Inflammatory macrophage treated with lipopolysaccharide for 4 hours (primary cell): ENCODE measurements at regions not wholly inside any gene's neighbourhood (a gene's known extent, or its start where the extent isn't known, plus 50 kb on each side); places are given as distances from the start of the nearest gene placed in this dataset.

Source experiments
- DNase-seq: peaks from one replicate; pipeline ENCODE4 v3.0.0-alpha.2; 2020

GRCh38 chr11:24324211-24324610, 172.6 kb upstream of the LUZP2 start:
- DNase-seq: no peak

- DNase-seq: no peak
Observed at GRCh38 chr11:24344222-24344621, 152.6 kb upstream of the LUZP2 start.

DNA sequence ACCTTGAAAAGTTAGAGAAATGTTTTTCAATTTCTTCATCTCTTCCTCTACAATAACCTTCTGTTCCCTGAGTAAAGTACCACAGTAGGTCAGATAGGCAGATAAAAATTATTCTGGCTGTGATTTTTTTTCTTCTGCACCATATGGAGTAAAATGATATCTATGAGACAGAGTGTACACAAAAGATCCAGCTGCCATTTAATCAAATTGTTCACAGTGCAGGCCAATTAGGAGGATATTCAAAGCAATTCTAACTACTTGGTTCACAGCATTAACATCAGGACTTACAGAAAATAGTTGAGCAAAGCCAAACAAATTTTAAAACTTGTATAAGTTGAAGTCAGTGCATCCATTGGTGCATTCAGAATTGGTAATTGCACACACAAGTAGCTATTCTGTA, 147.9 kb upstream of the LUZP2 start:
- DNase-seq: no peak

DNA sequence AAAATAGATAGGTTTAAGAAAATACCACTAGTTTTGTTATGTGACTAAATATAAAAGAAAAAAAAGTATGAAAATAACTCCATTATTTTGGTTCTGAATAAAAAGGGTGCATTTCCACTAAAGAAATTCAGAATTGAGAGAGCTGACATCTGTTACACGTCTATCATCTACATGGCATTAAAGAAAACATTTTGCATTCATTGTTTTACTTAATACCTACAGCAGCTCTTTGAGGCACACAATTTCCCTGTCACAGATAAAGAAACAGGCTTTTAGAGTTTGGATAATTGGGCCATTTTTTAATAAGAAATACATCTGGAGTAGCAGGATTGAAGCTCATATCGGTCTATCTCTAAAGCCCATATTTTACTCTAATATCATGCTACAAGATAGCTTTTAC, 145.7 kb upstream of the LUZP2 start:
- DNase-seq: no peak

GRCh38 chr11:24356501-24356900, 140.4 kb upstream of the LUZP2 start:
- DNase-seq: no peak

DNA sequence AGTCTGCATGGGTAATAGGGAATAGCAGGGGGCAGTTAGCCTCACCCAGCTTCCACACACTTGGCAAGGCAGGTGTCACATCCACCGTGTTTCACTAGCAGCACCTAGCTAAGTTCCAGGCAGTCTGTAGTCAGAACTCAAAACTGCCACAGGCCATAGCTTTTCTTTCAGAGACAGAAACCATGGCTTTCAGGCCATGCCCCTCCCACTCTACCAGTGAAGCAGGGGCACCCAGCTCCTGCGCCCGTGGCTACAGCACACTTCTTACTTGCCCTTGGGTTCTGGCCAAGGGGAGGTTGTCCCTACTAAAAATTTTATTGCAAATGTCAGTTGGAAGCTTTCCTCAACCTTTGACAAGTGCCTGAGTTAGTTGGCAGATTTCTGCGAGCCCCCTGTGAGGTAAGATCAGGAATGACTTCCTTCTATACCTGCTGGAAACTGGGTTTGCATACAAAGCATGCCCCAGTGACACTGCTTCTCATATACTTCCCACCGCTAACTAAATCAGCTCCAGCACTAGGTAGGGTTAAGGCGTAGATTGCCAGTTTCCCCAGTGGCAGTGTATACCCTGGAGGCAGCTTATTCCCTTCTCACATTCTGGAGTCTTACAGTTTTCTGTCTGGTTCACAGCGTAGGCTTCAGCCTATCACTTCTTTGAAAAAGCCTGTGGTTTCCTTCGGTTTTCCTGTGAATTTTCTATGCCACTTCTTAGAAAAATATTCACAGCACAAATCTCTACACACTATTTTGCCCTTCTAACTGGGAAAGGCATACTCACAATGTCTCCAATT, 139.0 kb upstream of the LUZP2 start:
- DNase-seq: no peak

- DNase-seq: no peak
Observed at GRCh38 chr11:24372491-24372890, 124.4 kb upstream of the LUZP2 start.

- no peak for DNase-seq
Observed at GRCh38 chr11:24373516-24373915, 123.3 kb upstream of the LUZP2 start.

DNA sequence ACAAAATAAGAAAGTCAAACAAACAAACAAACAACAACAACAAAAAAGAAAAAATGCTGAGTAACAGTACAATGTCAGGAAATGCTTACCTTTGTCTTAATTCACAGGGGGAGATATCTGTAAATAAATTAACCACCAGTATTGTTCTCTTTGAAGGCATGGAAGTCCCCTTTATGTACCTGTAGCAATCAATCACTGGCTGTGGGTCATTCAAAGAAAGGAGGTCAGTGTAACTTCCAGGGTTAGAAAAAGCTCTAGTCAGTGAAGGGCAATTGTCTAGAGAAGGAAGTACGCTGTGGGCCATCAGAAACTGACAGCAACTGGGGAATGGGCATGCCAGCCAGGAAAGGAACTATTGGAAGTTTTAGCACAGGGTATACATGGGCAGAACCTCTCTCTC, 121.5 kb upstream of the LUZP2 start:
- DNase-seq: no peak

DNA sequence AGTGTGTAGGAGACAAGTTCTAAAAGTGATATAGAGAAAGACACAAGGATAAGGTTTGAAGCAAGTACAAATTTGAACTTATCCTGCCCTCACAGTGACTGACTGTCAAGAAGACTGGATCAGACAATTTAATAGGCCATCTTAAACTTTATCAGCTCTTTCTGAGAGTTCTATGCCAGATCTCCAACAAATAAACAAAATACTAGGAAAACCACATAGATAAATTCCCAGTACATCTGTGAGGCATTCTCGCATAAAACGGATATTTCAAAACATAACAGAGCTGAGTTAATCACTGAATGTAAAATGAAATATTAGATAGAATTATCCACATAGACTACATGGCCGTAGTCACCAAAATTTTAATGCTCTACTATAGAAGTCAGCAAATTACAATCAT, 120.9 kb upstream of the LUZP2 start:
- no peak for DNase-seq

DNA sequence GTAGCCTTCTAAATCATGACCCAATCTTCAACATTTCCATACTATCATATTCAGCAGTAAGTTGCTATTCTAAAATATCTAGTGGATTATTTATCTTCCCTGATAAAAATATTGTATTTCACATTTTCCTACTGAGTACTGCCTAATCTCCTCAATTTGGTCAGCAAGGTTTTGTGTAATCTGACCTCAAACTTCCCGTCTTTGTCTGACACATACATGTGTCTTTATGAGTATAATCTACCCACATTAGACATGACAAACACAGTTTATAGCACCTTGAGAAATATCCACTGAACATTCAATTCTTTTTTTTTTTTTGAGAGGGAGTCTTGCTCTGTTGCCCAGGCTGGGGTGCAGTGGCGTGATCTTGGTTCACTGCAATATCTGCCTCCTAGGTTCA, 113.7 kb upstream of the LUZP2 start:
- no peak for DNase-seq

GRCh38 chr11:24384240-24384639, 112.6 kb upstream of the LUZP2 start:
- DNase-seq: no peak

GRCh38 chr11:24386546-24387397, 110.1 kb upstream of the LUZP2 start:
- DNase-seq: no peak

GRCh38 chr11:24389575-24389974, 107.3 kb upstream of the LUZP2 start:
- no peak for DNase-seq

- no peak for DNase-seq
Observed at GRCh38 chr11:24390016-24390415, 106.8 kb upstream of the LUZP2 start.

- DNase-seq: no peak
Observed at GRCh38 chr11:24390762-24391161, 106.1 kb upstream of the LUZP2 start.

- DNase-seq: no peak
Observed at GRCh38 chr11:24391167-24391566, 105.7 kb upstream of the LUZP2 start.

GRCh38 chr11:24400059-24400665, 96.7 kb upstream of the LUZP2 start:
- DNase-seq: no peak

DNA sequence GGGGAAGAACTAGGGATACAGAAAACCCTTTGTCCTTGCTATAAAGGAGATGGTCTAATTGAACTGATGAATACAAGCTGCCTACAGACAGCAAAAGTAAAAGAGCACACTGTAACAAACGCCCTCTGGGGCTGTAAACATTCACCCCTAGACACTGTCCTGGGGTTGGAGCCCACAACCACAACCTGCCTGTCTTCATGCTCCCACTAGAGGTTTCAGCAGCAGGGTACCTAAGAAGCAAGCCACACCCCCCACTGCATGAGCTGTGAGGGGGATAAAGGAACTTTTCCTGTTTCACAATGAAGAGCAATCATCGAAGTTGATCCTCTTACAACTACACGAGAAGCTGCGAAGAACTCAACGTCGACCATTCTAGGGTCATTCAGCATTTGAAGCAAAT, 90.5 kb upstream of the LUZP2 start:
- DNase-seq: no peak

DNA sequence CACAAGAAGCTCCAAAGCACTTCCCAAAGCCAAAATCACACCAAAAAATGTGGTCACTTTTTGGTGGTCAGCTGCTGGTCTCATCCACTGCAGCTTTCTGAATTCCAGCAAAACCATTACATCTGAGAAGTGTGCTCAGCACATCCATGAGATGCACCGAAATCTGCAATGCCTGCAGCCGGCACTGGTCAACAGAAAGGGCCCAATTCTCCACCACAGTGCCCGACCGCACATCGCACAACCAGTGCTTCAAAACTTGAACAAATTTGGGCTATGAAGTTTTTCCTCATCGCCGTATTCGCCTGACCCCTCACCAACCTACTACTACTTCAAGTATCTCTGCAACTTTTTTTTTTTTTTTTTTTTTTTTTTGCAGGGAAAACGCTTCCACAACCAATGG, 89.9 kb upstream of the LUZP2 start:
- DNase-seq: no peak

DNA sequence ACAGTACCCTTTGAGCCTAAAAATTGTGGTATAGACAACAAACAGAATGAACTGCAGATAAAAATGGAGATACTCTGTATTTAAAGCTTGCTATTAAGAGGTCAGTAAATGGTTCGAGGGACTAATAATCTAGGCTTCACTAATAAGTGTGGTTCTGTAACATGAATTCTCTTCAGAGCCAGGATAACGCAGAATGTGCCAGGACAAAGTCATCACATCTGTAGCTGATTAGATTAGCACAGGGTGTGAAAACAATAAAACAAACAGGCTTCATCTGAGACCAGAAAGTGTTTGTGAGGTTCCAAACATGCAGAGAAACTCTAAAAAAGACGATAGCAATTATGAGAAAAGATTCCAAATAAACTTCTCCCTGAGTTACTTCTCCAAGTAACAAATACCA, 89.1 kb upstream of the LUZP2 start:
- no peak for DNase-seq

DNA sequence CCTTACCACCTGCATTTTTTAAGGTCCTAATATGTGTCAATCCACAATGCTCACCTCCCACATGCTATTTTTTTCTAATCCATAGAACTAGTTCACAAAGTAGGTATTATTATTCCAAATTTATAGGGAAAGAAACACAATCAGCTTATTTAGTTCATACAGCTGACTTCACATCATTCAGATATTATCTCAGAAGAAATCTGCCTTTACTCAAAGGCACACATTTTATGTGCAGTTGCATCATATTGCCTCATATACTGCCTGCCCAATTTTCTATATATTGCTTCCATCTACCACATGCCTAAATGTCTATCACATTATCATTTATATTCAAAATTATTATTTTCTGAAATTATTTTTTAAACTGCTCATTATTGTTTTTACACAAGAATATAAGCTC, 88.7 kb upstream of the LUZP2 start:
- no peak for DNase-seq

DNA sequence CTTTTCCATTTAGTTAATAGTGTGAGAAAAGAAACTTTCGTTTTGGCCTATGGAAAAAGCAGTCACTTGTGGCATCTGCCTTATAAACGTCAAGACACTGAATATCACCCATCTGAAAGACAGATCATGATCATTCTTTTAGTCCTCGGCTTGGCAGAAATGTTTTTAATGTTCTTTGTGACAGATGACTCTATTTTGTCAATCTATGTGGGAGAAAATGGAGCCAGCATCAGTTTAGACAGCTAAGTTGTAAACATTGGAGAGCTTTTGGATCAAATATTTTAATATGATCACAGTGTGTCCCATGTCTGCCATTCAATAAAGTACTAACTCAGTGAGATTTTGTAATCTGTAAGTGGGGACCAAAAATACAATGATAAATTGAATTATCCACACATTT, 85.1 kb upstream of the LUZP2 start:
- no peak for DNase-seq

DNA sequence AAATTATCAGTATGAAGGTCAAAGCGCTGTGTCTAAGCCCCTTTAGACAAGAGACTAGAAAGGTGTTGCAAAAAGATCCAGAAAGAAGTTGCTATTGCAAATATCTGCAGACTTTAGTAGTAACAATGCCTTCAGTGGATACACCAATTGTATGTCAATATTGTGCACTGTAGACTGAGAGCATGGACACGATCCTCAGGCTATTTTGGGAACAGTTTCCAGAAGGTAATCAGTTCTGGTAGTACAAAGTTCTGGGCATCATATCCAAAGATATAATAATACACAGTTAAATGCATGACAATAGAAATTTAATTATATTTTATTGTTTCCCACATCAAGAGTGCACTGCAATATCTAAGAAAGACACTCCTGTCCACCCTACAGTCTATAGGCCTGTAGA, 84.1 kb upstream of the LUZP2 start:
- no peak for DNase-seq
